IPS-15b (cell line): ENCODE measurements at regions not wholly inside any gene's neighbourhood (a gene's known extent, or its start where the extent isn't known, plus 50 kb on each side); places are given as distances from the start of the nearest gene placed in this dataset.

Source experiments
- H3K27me3 ChIP-seq: one replicate; pipeline ENCODE4 v1.6.1; 2013; ENCODE audit warnings: low read length; ENCODE audit not compliant: control insufficient read depth, insufficient read depth
- H3K36me3 ChIP-seq: one replicate; pipeline ENCODE4 v1.6.1; 2013; ENCODE audit warnings: low read length; ENCODE audit not compliant: control insufficient read depth, insufficient read depth
- H3K4me1 ChIP-seq: one replicate; pipeline ENCODE4 v1.6.1; 2013; ENCODE audit warnings: mild to moderate bottlenecking, low read length; ENCODE audit not compliant: control insufficient read depth, insufficient read depth
- H3K4me3 ChIP-seq: one replicate; pipeline ENCODE4 v1.5.1; 2013; ENCODE audit warnings: low read depth, low read length
- H3K9ac ChIP-seq: one replicate; pipeline ENCODE4 v1.6.1; 2013; ENCODE audit warnings: low read depth, mild to moderate bottlenecking, low read length
- H3K9me3 ChIP-seq: one replicate; pipeline ENCODE4 v1.6.1; 2013; ENCODE audit warnings: mild to moderate bottlenecking, low read length; ENCODE audit not compliant: control insufficient read depth, insufficient read depth

DNA sequence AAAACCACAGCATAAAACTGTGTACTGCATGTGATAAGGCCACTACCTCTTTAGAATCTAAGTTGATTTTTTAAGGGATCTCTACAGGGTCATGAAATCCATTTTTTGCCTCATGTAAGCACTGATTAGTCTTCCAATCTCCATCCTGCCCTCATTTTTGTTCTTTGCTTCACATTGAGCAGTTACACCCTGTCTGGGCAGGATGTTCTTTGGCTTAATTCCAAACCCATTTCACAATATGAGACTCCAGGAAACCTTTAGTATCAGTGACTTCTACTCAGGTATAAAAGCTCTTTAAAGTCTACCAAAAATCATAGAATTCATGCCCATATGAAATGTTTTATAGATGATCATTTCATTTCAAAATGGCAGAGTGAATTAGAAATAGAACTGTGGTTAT lies 592.6 kb downstream of the TBC1D4 start:
- H3K9me3 ChIP-seq, result no peaks in the 10 kb centered on the region
- no peaks in the 10 kb centered on the region for H3K36me3 ChIP-seq
- no peaks in the 10 kb centered on the region for H3K27me3 ChIP-seq
- no peak overlapping the region for H3K9ac ChIP-seq
- H3K4me1 ChIP-seq, result no peaks in the 10 kb centered on the region
- no peak overlapping the region for H3K4me3 ChIP-seq

DNA sequence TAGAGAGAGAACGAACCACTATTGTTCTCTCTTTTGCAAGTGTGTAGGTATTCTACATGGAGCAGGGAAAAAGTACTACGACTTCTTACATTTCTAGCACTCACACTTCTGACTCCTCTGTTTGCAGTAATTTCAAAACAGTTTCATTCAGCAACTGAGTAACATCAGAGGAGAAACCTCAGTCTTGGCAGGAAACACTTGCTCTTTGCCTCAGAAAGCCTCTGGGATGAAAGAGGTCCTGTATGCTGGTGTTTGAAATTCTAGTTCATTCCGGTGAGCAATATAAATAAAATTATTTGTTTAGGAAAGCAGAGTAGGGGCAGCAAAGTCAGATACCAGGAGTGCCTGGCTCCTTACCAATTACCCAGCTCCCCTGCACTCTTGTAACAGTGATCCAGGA lies 595.5 kb downstream of the TBC1D4 start:
- no peaks in the 10 kb centered on the region for H3K36me3 ChIP-seq
- no peak overlapping the region for H3K9ac ChIP-seq
- no peaks in the 10 kb centered on the region for H3K27me3 ChIP-seq
- H3K4me1 ChIP-seq, result no peaks in the 10 kb centered on the region
- H3K4me3 ChIP-seq, result no peak overlapping the region
- H3K9me3 ChIP-seq, result no peaks in the 10 kb centered on the region

DNA sequence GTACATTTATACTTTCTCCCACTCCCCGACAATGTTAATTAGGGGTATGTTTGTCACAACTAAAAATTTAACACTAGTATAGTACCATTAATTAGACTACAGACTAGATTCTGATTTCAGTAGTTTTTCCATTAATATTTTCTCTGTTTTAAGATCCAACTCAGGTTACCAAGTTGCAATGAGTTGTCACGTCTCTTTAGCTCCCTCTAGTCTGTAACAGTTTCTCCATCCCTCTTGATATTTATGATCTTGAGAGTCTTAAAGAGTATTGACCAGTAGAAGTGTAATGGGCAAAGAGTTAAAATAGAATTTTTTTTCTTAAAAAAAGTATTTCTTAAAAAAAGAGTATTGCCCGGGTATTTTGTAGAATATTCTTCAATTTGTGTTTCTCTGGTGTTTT lies 598.1 kb downstream of the TBC1D4 start:
- Histone ChIP-seq H3K4me3 (no peak overlapping the region), H3K9me3 (no peaks in the 10 kb centered on the region), H3K27me3 (no peaks in the 10 kb centered on the region), H3K4me1 (no peaks in the 10 kb centered on the region), H3K36me3 (no peaks in the 10 kb centered on the region), H3K9ac (no peak overlapping the region)

DNA sequence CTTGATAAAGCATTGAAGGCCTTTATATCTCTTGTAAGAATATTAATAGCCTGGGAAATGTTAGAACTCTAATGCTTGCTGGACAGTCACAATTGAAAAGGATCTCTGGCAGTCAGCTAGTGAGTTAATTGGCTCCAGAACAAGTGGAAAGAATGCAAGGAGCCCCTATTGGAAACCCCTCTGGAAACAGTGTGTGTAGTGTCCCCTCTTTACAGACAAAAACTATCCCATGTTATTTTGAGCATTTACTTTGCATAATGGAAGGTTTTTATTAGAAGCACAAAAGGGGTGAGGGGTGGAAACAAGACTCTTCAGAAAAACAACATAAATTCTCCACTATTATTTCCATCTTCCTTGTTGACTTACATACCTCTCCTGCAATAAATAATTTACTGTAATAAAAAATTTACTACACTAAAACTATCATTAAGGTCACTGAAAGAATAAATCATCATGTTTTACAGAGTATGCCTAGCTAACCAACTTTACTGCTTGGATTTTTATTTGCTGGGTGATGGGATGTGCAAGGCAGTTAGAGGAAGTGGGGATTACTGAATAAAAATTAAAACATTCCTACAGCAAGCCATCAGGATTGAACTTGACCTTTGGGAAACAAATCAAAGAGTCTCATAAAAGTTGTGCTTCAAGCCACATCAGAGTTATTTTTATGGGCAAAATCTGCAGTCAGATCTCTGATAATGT lies 610.4 kb downstream of the TBC1D4 start:
- Histone ChIP-seq H3K27me3 (no peaks in the 10 kb centered on the region), H3K9me3 (no peaks in the 10 kb centered on the region), H3K4me3 (no peak overlapping the region), H3K9ac (no peak overlapping the region), H3K36me3 (no peaks in the 10 kb centered on the region), H3K4me1 (no peaks in the 10 kb centered on the region)

DNA sequence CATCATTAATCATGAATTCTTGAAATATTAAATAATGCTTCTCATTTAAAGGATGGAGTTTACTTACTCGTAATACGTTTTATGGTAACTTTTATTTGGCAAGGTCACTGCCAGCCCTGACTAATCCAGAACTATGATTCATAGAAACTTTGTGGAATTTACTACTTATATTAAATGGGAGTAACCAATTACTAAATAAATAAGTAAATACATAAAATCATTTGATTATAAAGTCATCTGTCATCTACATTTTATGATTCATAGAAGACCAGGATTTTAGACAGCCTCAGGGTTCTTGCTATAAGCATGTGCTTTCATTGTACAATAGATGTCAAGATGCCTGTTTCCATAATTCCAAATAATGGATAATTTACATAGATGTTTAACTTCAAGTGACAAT lies 611.1 kb downstream of the TBC1D4 start:
- H3K4me1 ChIP-seq, result no peaks in the 10 kb centered on the region
- no peak overlapping the region for H3K4me3 ChIP-seq
- no peaks in the 10 kb centered on the region for H3K36me3 ChIP-seq
- no peaks in the 10 kb centered on the region for H3K27me3 ChIP-seq
- no peaks in the 10 kb centered on the region for H3K9me3 ChIP-seq
- H3K9ac ChIP-seq, result no peak overlapping the region

DNA sequence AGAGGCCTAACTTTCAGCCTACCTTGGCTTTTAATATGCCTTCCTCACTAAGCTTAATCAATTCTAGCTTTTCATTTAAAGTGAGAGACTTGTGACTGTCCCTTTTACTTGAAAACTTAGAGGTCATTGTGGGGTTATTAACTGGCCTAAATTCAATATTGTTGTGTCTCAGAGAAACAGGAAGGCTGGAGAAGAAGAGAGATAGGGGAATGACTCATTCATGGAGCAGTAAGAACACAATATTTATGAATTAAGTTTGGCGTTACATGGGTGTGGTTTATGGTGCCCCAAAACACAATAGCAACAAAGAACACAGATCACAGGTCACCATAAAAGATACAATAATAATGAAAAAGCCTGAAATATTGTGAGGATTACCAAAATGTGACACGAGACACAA lies 612.1 kb downstream of the TBC1D4 start:
- no peaks in the 10 kb centered on the region for H3K9me3 ChIP-seq
- H3K4me1 ChIP-seq, result no peaks in the 10 kb centered on the region
- H3K36me3 ChIP-seq, result no peaks in the 10 kb centered on the region
- no peaks in the 10 kb centered on the region for H3K27me3 ChIP-seq
- H3K9ac ChIP-seq, result no peak overlapping the region
- no peak overlapping the region for H3K4me3 ChIP-seq

DNA sequence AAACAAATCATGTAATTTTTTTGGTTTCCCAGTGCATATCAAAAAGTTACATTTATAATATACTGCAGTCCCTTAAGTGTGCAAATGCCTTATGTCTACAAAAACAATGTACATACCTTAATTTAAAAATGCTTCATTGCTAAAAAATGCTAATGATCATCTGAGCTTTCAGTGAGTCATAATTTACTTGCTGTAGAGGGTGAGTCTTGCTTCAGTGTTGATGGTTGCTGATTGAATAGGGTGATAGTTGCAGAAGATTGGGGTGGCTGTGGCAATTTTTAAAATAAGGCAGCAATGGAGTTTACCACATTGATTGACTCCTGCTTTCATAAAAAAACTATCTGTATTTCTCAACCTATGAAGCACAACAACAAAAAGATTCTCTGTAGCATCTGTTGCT lies 613.9 kb downstream of the TBC1D4 start:
- Histone ChIP-seq H3K27me3 (no peaks in the 10 kb centered on the region), H3K4me3 (no peak overlapping the region), H3K9me3 (no peaks in the 10 kb centered on the region), H3K9ac (no peak overlapping the region), H3K36me3 (no peaks in the 10 kb centered on the region), H3K4me1 (no peaks in the 10 kb centered on the region)

DNA sequence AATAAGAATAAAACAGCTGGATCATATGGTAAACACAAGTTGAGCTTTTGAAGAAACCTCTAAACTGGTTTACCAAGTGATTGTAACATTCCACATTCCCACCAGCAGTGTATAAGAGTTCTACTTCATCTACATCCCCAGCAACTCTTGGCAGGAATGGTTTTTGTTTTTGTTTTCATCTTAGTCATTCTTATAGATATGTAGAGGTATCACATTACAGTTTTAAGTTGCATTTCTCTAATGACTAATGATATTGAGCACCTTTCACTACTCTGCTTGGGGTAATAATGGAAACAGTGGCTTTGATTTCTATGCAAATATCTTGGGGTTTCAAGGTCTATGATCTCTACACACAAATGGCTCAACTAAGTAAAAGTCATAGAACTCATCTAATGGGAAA lies 614.5 kb downstream of the TBC1D4 start:
- H3K9ac ChIP-seq, result no peak overlapping the region
- no peak overlapping the region for H3K4me3 ChIP-seq
- no peaks in the 10 kb centered on the region for H3K27me3 ChIP-seq
- no peaks in the 10 kb centered on the region for H3K9me3 ChIP-seq
- no peaks in the 10 kb centered on the region for H3K36me3 ChIP-seq
- no peaks in the 10 kb centered on the region for H3K4me1 ChIP-seq

DNA sequence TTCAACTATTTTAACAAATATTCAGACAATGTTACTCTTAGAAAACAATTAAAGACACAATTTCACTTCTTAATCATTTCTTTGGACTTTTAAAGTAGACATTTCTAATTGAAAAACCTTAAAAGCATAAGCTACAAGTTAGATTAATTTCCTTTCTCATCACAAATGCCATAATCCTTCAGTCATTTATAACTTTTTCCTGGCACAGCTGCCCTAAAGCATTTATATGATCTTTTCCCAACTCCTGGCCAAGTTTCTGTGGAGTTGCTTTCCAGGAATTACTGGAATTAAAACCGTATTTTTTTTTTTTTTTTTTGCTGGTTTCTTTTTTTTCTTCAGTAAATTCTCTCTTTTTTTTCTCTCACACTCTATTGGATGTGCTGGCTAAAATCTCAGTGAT lies 615.9 kb downstream of the TBC1D4 start:
- Histone ChIP-seq H3K4me1 (no peaks in the 10 kb centered on the region), H3K4me3 (no peak overlapping the region), H3K27me3 (no peaks in the 10 kb centered on the region), H3K9ac (no peak overlapping the region), H3K9me3 (no peaks in the 10 kb centered on the region), H3K36me3 (no peaks in the 10 kb centered on the region)

DNA sequence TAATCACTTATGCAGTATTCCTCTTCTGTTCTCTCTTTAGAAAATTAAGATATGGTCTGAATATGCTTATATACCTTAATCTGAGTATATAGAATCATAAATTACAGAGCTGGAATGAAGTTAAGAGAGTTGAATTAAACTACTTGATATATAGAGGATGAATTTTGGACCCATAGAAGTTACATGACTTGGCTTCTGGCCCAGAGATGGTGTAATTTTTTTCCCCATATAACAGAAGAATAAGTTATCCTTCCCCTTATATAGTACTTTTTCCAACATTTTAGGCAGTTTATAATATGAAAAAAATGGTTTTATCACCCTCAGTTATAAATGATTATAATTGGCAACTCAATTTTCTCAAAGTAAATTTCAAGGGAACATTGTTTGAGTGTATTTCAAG lies 616.3 kb downstream of the TBC1D4 start:
- Histone ChIP-seq H3K9me3 (no peaks in the 10 kb centered on the region), H3K27me3 (no peaks in the 10 kb centered on the region), H3K4me3 (no peak overlapping the region), H3K4me1 (no peaks in the 10 kb centered on the region), H3K9ac (no peak overlapping the region), H3K36me3 (no peaks in the 10 kb centered on the region)

DNA sequence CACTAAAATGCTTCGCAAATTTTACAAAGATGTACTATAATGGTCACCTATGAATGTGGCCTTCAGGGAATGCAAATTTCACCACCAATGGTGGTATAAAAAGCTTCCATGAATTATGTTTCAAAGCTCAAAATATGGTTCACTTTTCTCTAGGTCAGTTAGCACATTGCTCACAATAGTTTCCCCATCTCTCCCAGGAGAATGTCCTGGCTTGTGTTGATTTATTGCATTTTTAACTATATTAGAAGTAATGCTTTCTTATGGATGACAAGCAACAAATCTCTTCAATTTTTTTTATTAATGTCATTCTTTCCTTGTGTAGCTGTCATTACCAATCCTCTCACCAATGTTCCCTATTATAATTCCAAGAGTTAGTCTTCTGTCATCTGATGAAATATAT lies 621.2 kb downstream of the TBC1D4 start:
- no peaks in the 10 kb centered on the region for H3K36me3 ChIP-seq
- no peaks in the 10 kb centered on the region for H3K27me3 ChIP-seq
- H3K4me3 ChIP-seq, result no peak overlapping the region
- H3K9ac ChIP-seq, result no peak overlapping the region
- H3K9me3 ChIP-seq, result no peaks in the 10 kb centered on the region
- no peaks in the 10 kb centered on the region for H3K4me1 ChIP-seq

DNA sequence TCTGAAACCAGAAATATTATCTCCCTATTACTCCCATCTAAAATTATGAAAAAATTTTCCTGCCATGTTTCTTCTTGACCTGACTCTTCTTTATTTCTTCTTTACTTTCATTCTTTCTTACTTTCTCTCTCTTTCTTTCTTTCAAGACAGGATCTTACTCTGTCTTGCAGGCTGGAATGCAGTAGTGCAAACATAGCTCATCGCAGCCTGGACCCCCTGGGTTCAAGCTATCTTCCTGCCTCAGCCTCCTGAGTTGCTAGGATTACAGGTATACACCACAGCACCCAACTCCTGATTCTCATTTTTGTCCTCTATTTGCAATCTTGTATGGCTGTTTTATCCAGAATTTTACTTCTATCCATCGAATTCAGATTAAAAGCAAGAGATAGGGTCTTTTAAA lies 631.1 kb downstream of the TBC1D4 start:
- H3K9ac ChIP-seq, result no peak overlapping the region
- no peaks in the 10 kb centered on the region for H3K36me3 ChIP-seq
- H3K9me3 ChIP-seq, result no peaks in the 10 kb centered on the region
- no peaks in the 10 kb centered on the region for H3K27me3 ChIP-seq
- H3K4me3 ChIP-seq, result no peak overlapping the region
- no peaks in the 10 kb centered on the region for H3K4me1 ChIP-seq
